ENCODE measurements at regions not wholly inside any gene's neighbourhood (a gene's known extent, or its start where the extent isn't known, plus 50 kb on each side); places are given as distances from the start of the nearest gene placed in this dataset.

DNA sequence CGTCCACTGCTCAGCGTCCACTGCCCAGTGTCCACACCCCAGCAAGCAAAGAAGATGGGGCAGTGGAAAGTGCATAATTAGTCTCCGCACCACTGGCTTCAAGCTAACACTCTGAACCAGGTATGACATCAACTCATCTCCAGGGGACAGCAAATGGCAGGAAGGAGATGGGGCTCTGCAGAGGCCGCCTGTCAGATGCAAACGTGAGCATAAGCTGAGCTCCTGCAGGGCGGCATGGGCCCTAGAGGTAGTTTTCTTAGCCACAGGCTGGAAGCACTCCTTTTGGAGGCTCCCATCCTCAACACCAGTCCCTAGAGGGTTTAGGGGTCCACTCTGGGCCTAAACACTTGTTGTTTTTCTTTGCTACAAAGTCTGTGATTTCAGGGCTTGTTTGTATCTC, 335.8 kb upstream of the MKI67 start:
- ChIA-PET POLR2A (no interaction called here), CTCF (no interaction called here)
- H3K4me3 ChIP-seq (ENCODE audit: low read depth, low read length): no peak overlapping the region
- no peak for TF ChIP-seq CTCF (IDR thresholded peaks at IDR 0.05; ENCODE audit: insufficient read depth, low read length, missing control alignments)
- DNase-seq (ENCODE audit: low read depth, low spot score): no peak

- ChIA-PET POLR2A (no interaction called here), CTCF (no interaction called here)
- H3K4me3 ChIP-seq (ENCODE audit: low read depth, low read length): no peak overlapping the region
- no peak for DNase-seq (ENCODE audit: low read depth, low spot score)
- TF ChIP-seq CTCF (IDR thresholded peaks at IDR 0.05; ENCODE audit: insufficient read depth, low read length, missing control alignments): no peak
Observed at GRCh38 chr10:128462844-128463243, 336.6 kb upstream of the MKI67 start.

DNA sequence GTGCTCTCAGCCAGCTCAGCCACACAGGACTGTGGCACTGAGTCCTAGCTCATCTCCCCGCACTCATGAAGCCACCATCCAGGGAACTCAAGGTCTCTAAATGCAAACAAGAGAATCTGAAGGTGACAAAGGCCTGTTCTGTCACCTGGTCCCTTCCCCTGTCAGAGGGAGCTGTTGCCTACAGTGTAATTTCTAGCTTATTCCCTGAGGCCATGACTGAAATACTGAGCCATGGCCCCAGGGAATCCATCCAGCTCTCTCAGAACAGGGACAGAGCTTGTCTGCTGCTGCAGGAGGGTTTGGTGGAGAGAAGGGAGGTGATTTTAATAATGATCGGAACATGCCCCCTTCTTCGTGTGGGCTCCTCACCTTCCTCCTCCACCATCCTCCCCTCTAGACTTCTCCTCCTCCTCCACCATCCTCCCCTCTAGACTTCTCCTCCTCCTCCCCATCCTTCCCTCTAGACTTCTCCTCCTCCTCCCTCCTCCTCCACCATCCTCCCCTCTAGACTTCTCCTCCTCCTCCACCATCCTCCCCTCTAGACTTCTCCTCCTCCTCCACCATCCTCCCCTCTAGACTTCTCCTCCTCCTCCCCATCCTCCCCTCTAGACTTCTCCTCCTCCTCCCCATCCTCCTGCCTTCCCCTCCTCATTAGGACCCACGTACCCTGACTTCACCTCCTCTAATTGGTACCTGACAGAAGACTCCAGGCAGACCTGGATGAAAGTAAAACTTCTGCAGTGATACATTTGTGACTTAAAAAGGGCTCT, 338.0 kb upstream of the MKI67 start:
- no peak for TF ChIP-seq CTCF (IDR thresholded peaks at IDR 0.05; ENCODE audit: insufficient read depth, low read length, missing control alignments)
- ChIA-PET POLR2A (no interaction called here), CTCF (no interaction called here)
- H3K4me3 ChIP-seq (ENCODE audit: low read depth, low read length): no peak overlapping the region
- DNase-seq (ENCODE audit: low read depth, low spot score): peak; percentile 21

DNA sequence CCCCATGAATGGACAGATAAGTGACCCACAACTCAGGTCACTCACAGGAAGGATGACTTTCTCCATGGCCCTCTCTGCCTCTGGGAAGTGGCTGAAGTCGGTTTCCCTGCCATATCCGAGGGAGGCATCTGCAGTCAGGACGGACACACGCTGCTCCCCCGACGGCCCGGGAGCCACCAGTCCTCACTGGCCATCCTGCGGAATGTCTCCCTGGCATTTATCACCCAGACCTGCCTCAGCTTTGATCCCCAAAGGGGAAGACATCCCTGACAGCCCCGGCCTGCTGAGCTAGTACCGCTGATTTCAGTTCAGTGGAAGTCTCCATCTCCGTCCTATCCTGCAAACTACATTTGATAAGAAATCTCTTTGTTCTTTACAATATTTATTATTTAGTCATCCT, 339.5 kb upstream of the MKI67 start:
- TF ChIP-seq CTCF (IDR thresholded peaks at IDR 0.05; ENCODE audit: insufficient read depth, low read length, missing control alignments): no peak
- DNase-seq (ENCODE audit: low read depth, low spot score): no peak
- ChIA-PET POLR2A (no interaction called here), CTCF (no interaction called here)
- no peak overlapping the region for H3K4me3 ChIP-seq (ENCODE audit: low read depth, low read length)

DNA sequence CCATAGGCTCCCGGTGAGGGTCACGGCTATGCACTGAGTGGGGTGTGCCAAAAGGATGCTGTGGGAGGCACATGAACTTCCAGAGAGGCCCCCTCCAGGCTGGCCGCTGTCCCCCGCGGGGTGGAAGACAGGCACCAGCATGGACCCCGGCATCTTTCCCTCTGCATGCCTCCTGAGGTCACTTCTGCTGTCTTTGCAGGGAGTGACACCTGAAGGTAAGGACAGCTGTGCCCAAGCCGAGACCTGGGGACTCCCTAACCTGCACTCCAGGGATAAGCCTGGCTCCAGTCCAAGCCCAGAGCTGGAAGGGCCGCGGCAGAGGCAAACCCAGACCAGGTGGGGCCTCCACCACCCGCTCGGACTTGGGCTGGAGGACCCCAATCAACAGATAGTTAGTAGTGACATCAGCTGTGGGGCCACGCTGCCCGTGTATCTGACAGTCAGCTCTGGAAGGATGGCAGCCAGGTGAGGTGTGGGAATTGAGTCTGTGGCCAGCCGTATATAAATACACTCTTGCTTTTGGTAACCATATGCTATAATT, 340.7 kb upstream of the MKI67 start:
- TF ChIP-seq CTCF (IDR thresholded peaks at IDR 0.05; ENCODE audit: insufficient read depth, low read length, missing control alignments): no peak
- H3K4me3 ChIP-seq (ENCODE audit: low read depth, low read length): no peak overlapping the region
- CTCF ChIA-PET: no interaction called here
- DNase-seq (ENCODE audit: low read depth, low spot score): no peak
- POLR2A ChIA-PET: no interaction called here

GRCh38 chr10:128468462-128468861, 342.2 kb upstream of the MKI67 start:
- ChIA-PET POLR2A (no interaction called here), CTCF (no interaction called here)
- no peak overlapping the region for H3K4me3 ChIP-seq (ENCODE audit: low read depth, low read length)
- DNase-seq (ENCODE audit: low read depth, low spot score): no peak
- no peak for TF ChIP-seq CTCF (IDR thresholded peaks at IDR 0.05; ENCODE audit: insufficient read depth, low read length, missing control alignments)
